Spleen (tissue), 11 donors: ENCODE measurements at regions not wholly inside any gene's neighbourhood (a gene's known extent, or its start where the extent isn't known, plus 50 kb on each side); places are given as distances from the start of the nearest gene placed in this dataset.
"Not testable (repeated sequence)": the region's sequence is repeated elsewhere in the genome, so short reads cannot be mapped to it uniquely, and the experiment has no call there.

ENCODE experiments used
- DNase-seq: peaks from one replicate; pipeline ENCODE4 v3.0.0-alpha.2; 2020
- H3K27ac ChIP-seq, 8 donors: fragments of 200-600 bp; sonication (generic) in 7 of 8; 1 replicate in 4 of 8; 2 replicates in 4 of 8; pipeline versions ENCODE4 v1.5.0 to v1.8.0; 2016 to 2021; ENCODE audit warnings: inconsistent platforms in 4 of 8, mild to moderate bottlenecking in 4 of 8, moderate library complexity in 1 of 8
- H3K27me3 ChIP-seq, 7 donors: fragments of 200-600 bp; sonication (generic) in 6 of 7; replicated peaks in 1 of 7; 1 replicate in 4 of 7; 2 replicates in 3 of 7; pipeline versions ENCODE4 v1.5.0 to v1.8.0; 2016 to 2021; ENCODE audit warnings: inconsistent platforms in 3 of 7, mild to moderate bottlenecking in 1 of 7
- H3K36me3 ChIP-seq, 6 donors: fragments of 200-600 bp; sonication (generic) in 5 of 6; 1 replicate in 4 of 6; 2 replicates in 2 of 6; pipeline versions ENCODE4 v1.5.0 to v1.8.0; 2016 to 2021; ENCODE audit warnings: inconsistent platforms in 2 of 6
- H3K4me1 ChIP-seq, 6 donors: fragments of 200-600 bp; sonication (generic) in 5 of 6; 1 replicate in 3 of 6; 2 replicates in 3 of 6; pipeline versions ENCODE4 v1.5.0 to v1.8.0; 2016 to 2021; ENCODE audit warnings: inconsistent platforms in 3 of 6
- H3K4me3 ChIP-seq, 8 donors: fragments of 200-600 bp; sonication (generic) in 7 of 8; 1 replicate in 4 of 8; 2 replicates in 4 of 8; pipeline versions ENCODE4 v1.5.0 to v1.8.0; 2016 to 2021; ENCODE audit warnings: inconsistent platforms in 4 of 8, mild to moderate bottlenecking in 4 of 8, moderate library complexity in 2 of 8
- H3K9me3 ChIP-seq, 8 donors: fragments of 200-600 bp; sonication (generic) in 7 of 8; 1 replicate in 4 of 8; 2 replicates in 4 of 8; pipeline versions ENCODE4 v1.5.0 to v1.8.0; 2016 to 2021; ENCODE audit warnings: inconsistent platforms in 4 of 8
- CTCF ChIP-seq, 11 experiments: fragments of 200-600 bp in 7 of 11; fragments of 450-650 bp in 4 of 11; sonication (generic) in 4 of 11; IDR thresholded peaks in 8 of 11; conservative IDR thresholded peaks in 3 of 11; 1 replicate in 7 of 11; 2 replicates in 4 of 11; pipeline versions ENCODE4 v1.4.0 to v1.8.0; 2016 to 2021; ENCODE audit warnings: antibody characterized with exemption in 11 of 11, inconsistent platforms in 4 of 11, mild to moderate bottlenecking in 1 of 11
- POLR2A ChIP-seq, 3 donors: fragments of 450-650 bp; IDR thresholded peaks; one replicate each; pipeline ENCODE4 v1.5.1; 2017; ENCODE audit warnings: antibody characterized with exemption in 3 of 3, mild to moderate bottlenecking in 1 of 3
- POLR2AphosphoS5 ChIP-seq, 3 donors: sonication (generic); formaldehyde crosslinking; IDR thresholded peaks; one replicate each; pipeline ENCODE4 v1.5.1; 2017; ENCODE audit warnings: antibody characterized with exemption in 3 of 3
- WGBS, 5 donors: extraction: QIAGEN DNeasy Blood & Tissue Kit in 3 of 5; methylation state at CpG; one replicate each; pipeline versions ENCODE4 v1.1.5 to v1.1.7; 2013 to 2018; 5-methylcytosine and 5-hydroxymethylcytosine counted together
- intact Hi-C: fragments of 100-400 bp; cut with DNase I; formaldehyde crosslinking; loops from one replicate; pipeline ENCODE4 v1.15.0; 2023; ENCODE audit warnings: low total_unique reads
- donor health status: healthy with polysubstance abuse.
- donor health status: DM: no; HTN: no; CAD: no; lungs with moderate emphysema.
- donor health status: DM: no; HTN: no; CAD: no.
- donor health status: Bipolar disorder and iron deficiency.
- donor health status: healthy.
- donor health status: DM: no; HTN: no; CAD: no.
- donor health status: DM: yes; HTN: yes; CAD: no.

GRCh38 chr10:65110009-65110408 is 1588.8 kb downstream of the REEP3 start:
- intact Hi-C loops: no loop called here
- no peaks in the 10 kb centered on the region for H3K4me1 ChIP-seq
- H3K36me3 ChIP-seq: no peaks in the 10 kb centered on the region
- H3K9me3 ChIP-seq: peaks cover 0 to 39% (median 23%) of the 10 kb centered on the region in 8 donors
- no peaks in the 10 kb centered on the region for H3K27me3 ChIP-seq
- TF ChIP-seq POLR2AphosphoS5 (IDR thresholded peaks at IDR 0.05) (no peak), POLR2A (IDR thresholded peaks at IDR 0.05) (no peak), CTCF (IDR thresholded peaks at IDR 0.05 in 8 of 11, conservative IDR thresholded peaks at IDR 0.05 in 3 of 11) (no peak)
- no peak overlapping the region for H3K4me3 ChIP-seq
- H3K27ac ChIP-seq: no peak overlapping the region
- no peak for DNase-seq
- WGBS, 5 donors: 68 to 77% (median 74%) methylated on average over 2 of the region's 2 CpGs

- 58 to 76% (median 72%) methylated on average over 6 of the region's 6 CpGs for WGBS, 5 donors
Observed at GRCh38 chr10:65111059-65111458, 1589.9 kb downstream of the REEP3 start.

GRCh38 chr10:65112573-65112972 is 1591.4 kb downstream of the REEP3 start:
- 67 to 83% (median 79%) methylated on average over 4 of the region's 4 CpGs for WGBS, 5 donors
- Histone ChIP-seq H3K4me3 (no peak overlapping the region), H3K4me1 (no peaks in the 10 kb centered on the region), H3K9me3 (peaks cover 0 to 14% (median under 1%) of the 10 kb centered on the region in 8 donors), H3K36me3 (no peaks in the 10 kb centered on the region), H3K27me3 (no peaks in the 10 kb centered on the region), H3K27ac (no peak overlapping the region)
- intact Hi-C loops: no loop called here
- TF ChIP-seq POLR2AphosphoS5 (IDR thresholded peaks at IDR 0.05): no peak
- TF ChIP-seq POLR2A (IDR thresholded peaks at IDR 0.05): no peak
- no peak for TF ChIP-seq CTCF (IDR thresholded peaks at IDR 0.05 in 8 of 11, conservative IDR thresholded peaks at IDR 0.05 in 3 of 11)
- DNase-seq: no peak

More at GRCh38 chr10:65111059-65111458, 1589.9 kb downstream of the REEP3 start:
- H3K36me3 ChIP-seq, DNase-seq, H3K4me3 ChIP-seq, H3K27ac ChIP-seq, H3K4me1 ChIP-seq, intact Hi-C loops, H3K27me3 ChIP-seq: not testable (repeated sequence)
- peaks cover 0 to 29% (median 15%) of the 10 kb centered on the region in 8 donors for H3K9me3 ChIP-seq

- Histone ChIP-seq H3K9me3 (no peaks in the 10 kb centered on the region), H3K36me3 (no peaks in the 10 kb centered on the region), H3K4me3 (no peak overlapping the region), H3K27me3 (no peaks in the 10 kb centered on the region), H3K27ac (no peak overlapping the region), H3K4me1 (no peaks in the 10 kb centered on the region)
- intact Hi-C loops: no loop called here
- WGBS, 5 donors: 62 to 83% (median 66%) methylated on average over 1 of the region's 1 CpG
- no peak for DNase-seq
- TF ChIP-seq POLR2AphosphoS5 (IDR thresholded peaks at IDR 0.05) (no peak), CTCF (IDR thresholded peaks at IDR 0.05 in 8 of 11, conservative IDR thresholded peaks at IDR 0.05 in 3 of 11) (no peak), POLR2A (IDR thresholded peaks at IDR 0.05) (no peak)
Observed at GRCh38 chr10:65123120-65123519, 1601.9 kb downstream of the REEP3 start.

- WGBS, 5 donors: 72 to 85% (median 75%) methylated on average over 2 of the region's 2 CpGs
- DNase-seq: no peak
Observed at GRCh38 chr10:65125212-65125611, 1604.0 kb downstream of the REEP3 start.

More at GRCh38 chr10:65125212-65125611, 1604.0 kb downstream of the REEP3 start:
- no peaks in the 10 kb centered on the region for H3K27me3 ChIP-seq
- intact Hi-C loops: no loop called here
- H3K4me3 ChIP-seq: no peak overlapping the region
- TF ChIP-seq POLR2A (IDR thresholded peaks at IDR 0.05): no peak
- no peak for TF ChIP-seq CTCF (IDR thresholded peaks at IDR 0.05 in 8 of 11, conservative IDR thresholded peaks at IDR 0.05 in 3 of 11)
- TF ChIP-seq POLR2AphosphoS5 (IDR thresholded peaks at IDR 0.05): no peak
- H3K9me3 ChIP-seq: no peaks in the 10 kb centered on the region
- H3K36me3 ChIP-seq: no peaks in the 10 kb centered on the region
- no peak overlapping the region for H3K27ac ChIP-seq
- H3K4me1 ChIP-seq: no peaks in the 10 kb centered on the region
